ENCODE measurements at regions not wholly inside any gene's neighbourhood (a gene's known extent, or its start where the extent isn't known, plus 50 kb on each side); places are given as distances from the start of the nearest gene placed in this dataset.

DNA sequence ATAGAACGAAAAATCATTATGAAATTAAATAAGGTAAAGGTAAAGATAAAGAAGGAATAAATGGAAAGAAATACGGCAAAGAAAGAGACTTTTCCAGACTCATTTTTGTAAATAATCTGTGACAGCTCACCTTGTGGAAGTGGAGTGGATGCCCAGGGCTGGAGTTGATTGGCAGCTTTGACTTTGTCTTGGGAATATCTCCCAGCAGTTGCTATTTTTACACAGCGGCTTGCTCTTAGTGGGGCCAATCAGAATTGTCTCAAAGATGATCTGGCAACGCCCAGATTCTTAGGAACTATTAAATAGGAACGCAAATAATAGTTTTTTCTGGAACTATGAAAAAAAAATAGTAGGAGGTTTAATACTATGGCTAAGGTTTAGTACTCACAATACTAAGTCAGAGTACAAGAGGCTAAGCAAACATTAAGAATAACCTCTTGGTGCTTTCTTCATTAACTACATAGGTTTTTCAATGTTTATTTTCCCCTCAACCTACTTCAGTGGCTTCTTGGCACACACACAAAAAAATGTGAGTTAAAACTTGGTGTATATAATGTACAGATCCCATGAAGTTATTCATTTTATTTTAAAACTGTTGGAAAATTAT, 132.7 kb downstream of the TRAM1L1 start:
- TF ChIP-seq, protein P1, sequence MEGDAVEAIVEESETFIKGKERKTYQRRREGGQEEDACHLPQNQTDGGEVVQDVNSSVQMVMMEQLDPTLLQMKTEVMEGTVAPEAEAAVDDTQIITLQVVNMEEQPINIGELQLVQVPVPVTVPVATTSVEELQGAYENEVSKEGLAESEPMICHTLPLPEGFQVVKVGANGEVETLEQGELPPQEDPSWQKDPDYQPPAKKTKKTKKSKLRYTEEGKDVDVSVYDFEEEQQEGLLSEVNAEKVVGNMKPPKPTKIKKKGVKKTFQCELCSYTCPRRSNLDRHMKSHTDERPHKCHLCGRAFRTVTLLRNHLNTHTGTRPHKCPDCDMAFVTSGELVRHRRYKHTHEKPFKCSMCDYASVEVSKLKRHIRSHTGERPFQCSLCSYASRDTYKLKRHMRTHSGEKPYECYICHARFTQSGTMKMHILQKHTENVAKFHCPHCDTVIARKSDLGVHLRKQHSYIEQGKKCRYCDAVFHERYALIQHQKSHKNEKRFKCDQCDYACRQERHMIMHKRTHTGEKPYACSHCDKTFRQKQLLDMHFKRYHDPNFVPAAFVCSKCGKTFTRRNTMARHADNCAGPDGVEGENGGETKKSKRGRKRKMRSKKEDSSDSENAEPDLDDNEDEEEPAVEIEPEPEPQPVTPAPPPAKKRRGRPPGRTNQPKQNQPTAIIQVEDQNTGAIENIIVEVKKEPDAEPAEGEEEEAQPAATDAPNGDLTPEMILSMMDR (IDR thresholded peaks at IDR 0.05; ENCODE audit: control insufficient read depth, extremely low read depth, insufficient read depth), result no peak
- no peak overlapping the region for H3K4me3 ChIP-seq (ENCODE audit: low read depth, low read length)
- no peak for DNase-seq (ENCODE audit: low read depth)

GRCh38 chr4:116949856-116950255, 135.5 kb downstream of the TRAM1L1 start:
- DNase-seq (ENCODE audit: low read depth), result no peak
- H3K4me3 ChIP-seq (ENCODE audit: low read depth, low read length), result no peak overlapping the region
- TF ChIP-seq, protein P1 (IDR thresholded peaks at IDR 0.05; ENCODE audit: control insufficient read depth, extremely low read depth, insufficient read depth), result no peak

DNA sequence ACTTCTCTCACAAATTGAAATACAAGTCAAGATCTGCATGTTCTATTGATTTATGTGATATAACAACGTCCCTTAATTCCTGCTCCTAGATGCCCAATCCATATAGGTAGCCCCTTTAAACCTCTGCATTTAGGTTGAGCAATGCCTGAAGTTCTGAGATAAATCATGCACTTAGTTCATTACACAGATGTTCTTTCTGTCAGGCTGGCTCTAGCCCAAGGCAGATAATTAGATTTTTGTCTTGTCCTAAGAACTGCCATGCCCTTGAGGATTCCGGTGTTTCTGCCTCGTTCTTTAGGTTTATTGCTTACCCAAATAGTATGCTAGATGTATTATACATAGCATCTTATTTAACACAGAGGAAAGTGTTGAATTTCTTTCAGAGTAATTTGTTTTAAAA, 143.1 kb downstream of the TRAM1L1 start:
- DNase-seq (ENCODE audit: low read depth), result no peak
- H3K4me3 ChIP-seq (ENCODE audit: low read depth, low read length), result no peak overlapping the region
- TF ChIP-seq, protein P1 (IDR thresholded peaks at IDR 0.05; ENCODE audit: control insufficient read depth, extremely low read depth, insufficient read depth), result no peak

GRCh38 chr4:116930329-116930728, 155.0 kb downstream of the TRAM1L1 start:
- no peak for DNase-seq (ENCODE audit: low read depth)
- TF ChIP-seq, protein P1 (IDR thresholded peaks at IDR 0.05; ENCODE audit: control insufficient read depth, extremely low read depth, insufficient read depth), result no peak
- no peak overlapping the region for H3K4me3 ChIP-seq (ENCODE audit: low read depth, low read length)

GRCh38 chr4:116926631-116927295, 158.6 kb downstream of the TRAM1L1 start:
- no peak for DNase-seq (ENCODE audit: low read depth)
- TF ChIP-seq, protein P1 (IDR thresholded peaks at IDR 0.05; ENCODE audit: control insufficient read depth, extremely low read depth, insufficient read depth), result no peak
- H3K4me3 ChIP-seq (ENCODE audit: low read depth, low read length), result no peak overlapping the region

DNA sequence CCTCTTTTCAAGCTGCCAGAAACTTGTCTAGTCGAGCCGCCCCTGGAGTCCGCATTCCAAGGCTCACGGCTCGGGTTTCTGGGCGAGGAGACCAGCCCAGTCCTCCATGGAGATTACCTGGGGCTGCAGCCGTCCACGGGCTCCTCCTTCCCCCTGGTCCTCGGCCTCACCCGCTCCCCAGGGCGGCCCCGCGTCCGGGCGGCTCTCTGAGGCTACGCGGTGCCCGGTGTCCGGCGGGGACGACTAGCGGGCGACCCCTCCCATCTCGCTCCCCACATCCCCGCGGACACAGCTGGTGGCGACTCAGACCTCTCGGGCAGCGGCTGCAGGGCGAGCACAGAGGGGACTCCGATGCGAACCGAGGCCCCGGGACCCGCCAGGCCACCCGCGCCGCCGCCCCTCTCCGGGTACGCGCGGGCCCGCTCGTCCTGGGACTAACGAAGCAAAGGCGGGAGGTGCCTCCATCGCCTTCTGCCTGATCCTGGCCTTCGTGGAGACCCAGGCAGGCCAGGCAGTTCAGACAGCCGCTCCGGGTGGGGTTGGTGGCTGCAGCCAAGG, 159.4 kb downstream of the TRAM1L1 start:
- no peak overlapping the region for H3K4me3 ChIP-seq (ENCODE audit: low read depth, low read length)
- DNase-seq (ENCODE audit: low read depth), result no peak
- TF ChIP-seq, protein P1 (IDR thresholded peaks at IDR 0.05; ENCODE audit: control insufficient read depth, extremely low read depth, insufficient read depth), result no peak

All from LNCaP clone FGC (cell line).